Inflammatory macrophage (primary cell): ENCODE measurements at regions not wholly inside any gene's neighbourhood (a gene's known extent, or its start where the extent isn't known, plus 50 kb on each side); places are given as distances from the start of the nearest gene placed in this dataset.
A peak's percentile ranks its signal among the peaks of the same experiment; 100 is the strongest.
"Not testable (repeated sequence)": the region's sequence is repeated elsewhere in the genome, so short reads cannot be mapped to it uniquely, and the experiment has no call there.

Experiments
- DNase-seq, 2 donors: peaks; one replicate each; pipeline ENCODE4 v3.0.0-alpha.2; 2020 to 2022

- no peak for DNase-seq
Observed at GRCh38 chr10:30170146-30170545, 110.8 kb upstream of the JCAD start.

GRCh38 chr10:30169342-30169741, 110.0 kb upstream of the JCAD start:
- no peak for DNase-seq

GRCh38 chr10:30166929-30167328, 107.5 kb upstream of the JCAD start:
- DNase-seq = no peak

DNA sequence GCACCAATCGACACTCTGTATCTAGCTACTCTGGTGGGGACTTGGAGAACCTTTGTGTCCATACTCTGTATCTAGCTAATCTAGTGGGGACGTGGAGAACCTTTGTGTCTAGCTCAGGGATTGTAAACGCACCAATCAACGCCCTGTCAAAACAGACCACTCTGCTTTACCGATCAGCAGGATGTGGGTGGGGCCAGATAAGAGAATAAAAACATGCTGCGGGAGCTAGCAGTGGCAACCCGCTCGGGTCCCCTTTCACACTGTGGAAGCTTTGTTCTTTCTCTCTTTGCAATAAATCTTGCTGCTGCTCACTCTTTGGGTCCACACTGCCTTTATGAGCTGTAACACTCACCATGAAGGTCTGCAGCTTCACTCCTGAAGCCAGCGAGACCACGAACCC, 104.0 kb upstream of the JCAD start:
- not testable (repeated sequence) for DNase-seq

DNA sequence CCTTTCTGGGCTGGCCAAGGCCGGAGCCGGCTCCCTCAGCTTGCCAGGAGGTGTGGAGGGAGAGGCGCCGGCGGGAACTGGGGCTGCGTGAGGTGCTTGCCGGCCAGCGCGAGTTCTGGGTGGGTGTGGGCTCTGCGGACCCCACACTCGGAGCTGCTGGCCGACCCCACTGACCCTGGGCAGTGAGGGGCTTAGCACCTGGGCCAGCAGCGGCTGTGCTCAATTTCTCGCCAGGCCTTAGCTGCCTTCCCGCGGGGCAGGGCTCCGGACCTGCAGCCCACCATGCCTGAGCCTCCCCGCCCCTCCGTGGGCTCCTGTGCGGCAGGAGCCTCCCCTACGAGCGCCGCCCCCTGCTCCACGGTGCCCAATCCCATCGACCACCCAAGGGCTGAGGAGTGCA, 103.4 kb upstream of the JCAD start:
- DNase-seq = not testable (repeated sequence)

DNA sequence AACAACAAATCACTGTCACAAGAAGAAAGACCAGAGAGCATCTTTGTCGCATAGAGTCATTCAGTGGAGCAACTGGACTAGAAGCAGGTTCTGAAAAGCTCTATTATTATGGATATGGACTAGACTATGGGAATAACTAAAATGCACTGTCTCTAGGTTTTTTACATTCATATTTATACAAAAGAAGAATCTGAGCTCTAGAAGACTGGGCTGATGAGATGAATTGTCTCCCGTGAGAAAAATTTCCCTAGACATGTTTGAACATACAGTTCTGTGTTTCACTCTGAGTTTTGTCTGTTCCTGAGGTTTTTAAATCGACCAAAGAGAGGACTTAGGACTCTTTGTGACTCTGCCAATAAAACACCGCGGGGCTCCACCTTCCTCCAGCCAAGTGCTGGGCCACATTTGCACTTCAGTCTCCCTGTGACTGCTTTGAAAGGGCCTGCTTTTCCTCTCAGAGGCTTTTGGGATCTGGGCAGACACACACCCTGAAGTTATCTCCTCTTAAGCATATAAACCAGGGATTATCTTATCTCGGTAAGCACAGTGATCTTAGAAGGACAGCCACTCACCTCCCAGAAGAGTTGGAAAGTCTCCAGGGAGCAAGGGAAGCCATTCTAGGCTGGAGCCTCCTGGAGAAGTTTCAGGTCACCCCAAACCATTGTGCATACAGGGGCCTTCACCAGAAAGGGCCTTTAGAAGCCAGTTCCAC, 101.0 kb upstream of the JCAD start:
- no peak for DNase-seq

GRCh38 chr10:30159614-30160013, 100.2 kb upstream of the JCAD start:
- DNase-seq = not testable (repeated sequence)

- no peak for DNase-seq
Observed at GRCh38 chr10:30158325-30158960, 99.1 kb upstream of the JCAD start.

- DNase-seq = no peak
Observed at GRCh38 chr10:30155401-30155800, 96.0 kb upstream of the JCAD start.

DNA sequence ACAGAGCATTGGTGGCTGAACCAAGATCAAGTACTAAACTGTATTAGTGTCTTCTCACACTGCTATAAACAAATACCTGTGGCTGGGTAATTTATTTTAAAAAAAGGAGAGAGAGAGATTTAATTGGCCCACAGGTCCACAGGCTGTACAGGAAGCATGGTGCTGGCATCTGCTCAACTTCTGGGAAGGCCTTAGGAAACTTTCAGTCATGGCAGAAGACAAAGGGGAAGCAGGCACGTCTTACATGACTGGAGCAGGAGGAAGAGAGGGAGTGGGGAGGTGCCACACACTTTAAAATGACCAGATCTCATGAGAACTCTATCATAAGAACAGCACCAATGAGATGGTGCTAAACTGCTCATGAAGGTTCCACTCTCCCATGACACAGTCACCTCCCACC, 95.2 kb upstream of the JCAD start:
- DNase-seq = no peak

GRCh38 chr10:30154126-30154525, 94.7 kb upstream of the JCAD start:
- no peak for DNase-seq

GRCh38 chr10:30151581-30152389, 92.4 kb upstream of the JCAD start:
- DNase-seq = peak; percentile 7 to 12

GRCh38 chr10:30141423-30141822, 82.0 kb upstream of the JCAD start:
- no peak for DNase-seq

DNA sequence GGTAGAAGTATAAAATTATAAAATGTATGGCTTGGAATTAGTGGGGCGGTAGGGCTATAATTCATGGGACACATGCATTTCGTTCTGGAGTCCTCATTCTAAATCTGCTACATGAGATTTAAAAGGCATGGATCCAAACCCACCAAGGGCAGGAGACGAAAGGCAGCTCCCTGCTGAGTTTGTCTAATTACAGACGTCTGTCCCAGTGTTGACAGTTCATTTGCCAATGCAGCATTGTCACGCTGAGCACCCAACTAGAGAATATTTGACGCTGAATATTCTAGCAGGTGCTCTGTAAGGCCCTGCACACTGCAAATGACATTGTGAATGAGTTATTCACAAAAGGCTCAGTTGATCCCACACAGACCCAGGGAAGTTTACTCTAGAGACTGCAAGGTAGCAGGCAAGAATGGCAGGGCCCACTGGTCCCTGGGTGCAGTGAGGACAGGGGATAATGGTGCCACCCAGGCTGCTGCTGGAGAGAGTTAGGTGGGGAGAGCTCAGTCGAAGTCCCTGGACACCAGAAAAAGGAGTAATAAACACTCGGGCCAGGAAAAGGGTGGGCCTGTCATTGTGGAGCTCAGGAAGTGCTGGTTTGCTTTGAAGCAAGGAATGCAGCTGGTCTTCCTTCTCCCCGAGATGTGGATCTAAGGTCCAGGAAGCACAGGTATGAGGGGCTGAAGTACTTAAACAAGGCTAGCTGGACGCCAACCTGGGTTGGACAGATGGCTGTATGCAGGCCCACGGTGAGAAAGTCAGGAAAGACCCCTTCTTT, 75.0 kb upstream of the JCAD start:
- no peak for DNase-seq

DNA sequence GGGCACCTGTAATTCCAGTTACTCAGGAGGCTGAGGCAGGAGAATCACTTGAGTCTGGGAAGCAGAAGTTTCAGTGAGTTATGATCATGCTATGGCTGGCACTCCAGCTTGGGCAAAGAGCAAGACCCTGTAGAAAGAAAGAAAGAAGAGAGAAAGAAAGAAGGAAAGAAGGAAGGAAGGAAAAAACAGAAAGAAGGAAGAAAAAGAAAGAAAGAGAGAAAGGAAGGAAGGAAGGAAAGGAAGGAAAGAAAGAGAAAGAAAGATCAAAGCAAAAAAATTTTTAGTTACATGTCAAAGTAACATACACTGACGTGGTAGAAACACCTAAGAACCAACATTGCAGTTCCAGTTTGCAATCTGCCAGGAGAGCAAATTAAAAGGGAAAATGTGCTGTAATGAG, 73.8 kb upstream of the JCAD start:
- DNase-seq = no peak

DNA sequence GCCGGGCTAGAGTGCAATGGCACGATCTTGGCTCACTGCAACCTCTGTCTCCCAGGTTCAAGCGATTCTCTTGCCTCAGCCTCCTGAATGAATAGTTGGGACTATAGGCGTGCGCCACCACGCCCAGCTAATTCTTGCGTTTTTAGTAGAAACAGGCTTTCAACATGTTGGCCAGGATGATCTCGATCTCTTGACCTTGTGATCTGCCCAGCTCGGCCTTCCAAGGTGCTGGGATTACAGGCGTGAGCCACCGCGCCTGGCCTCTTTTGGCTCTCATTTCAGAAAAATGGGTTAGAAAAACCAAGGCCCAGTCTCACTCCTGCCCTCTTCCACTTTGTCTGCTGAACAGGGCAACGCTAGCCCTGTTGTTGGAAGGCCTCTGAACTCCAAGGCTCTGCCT, 72.0 kb upstream of the JCAD start:
- DNase-seq = not testable (repeated sequence)

DNA sequence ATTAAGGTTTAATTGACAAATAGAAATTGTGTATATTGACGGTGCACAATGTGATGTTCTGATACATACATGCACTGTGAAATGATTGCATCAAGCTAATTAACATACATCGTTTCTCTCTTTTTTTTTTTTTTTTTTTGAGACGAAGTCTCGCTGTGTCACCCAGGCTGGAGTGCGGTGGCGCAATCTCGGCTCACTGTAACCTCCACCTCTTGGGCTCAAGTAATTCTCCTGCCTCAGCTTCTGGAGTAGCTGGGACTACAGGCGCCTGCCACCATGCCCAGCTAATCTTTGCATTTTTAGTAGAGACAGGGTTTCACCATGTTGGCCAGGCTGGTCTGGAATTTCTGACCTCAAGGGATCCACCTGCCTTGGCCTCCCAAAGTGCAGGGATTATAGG, 69.9 kb upstream of the JCAD start:
- DNase-seq = not testable (repeated sequence)

- DNase-seq = no peak
Observed at GRCh38 chr10:30127120-30127541, 67.7 kb upstream of the JCAD start.

DNA sequence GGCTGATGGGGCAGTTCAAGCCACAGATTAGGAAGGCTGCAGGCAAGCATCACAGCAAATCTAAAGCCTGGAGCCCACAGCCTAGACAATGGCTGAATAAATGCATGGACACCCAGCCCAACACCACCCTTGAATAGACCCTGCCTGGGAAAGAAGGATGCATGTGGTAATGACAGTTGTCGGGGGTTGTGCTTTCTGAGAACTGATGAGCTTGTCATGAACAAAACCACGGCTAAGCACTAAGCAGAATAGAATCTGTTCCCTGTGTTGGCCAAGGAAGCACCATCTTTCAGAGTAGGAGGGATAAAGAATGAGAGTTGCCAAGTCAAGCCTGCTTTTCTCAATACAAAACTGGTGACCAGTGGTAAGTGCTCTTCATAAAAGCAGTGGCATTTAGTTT, 66.1 kb upstream of the JCAD start:
- DNase-seq = no peak

DNA sequence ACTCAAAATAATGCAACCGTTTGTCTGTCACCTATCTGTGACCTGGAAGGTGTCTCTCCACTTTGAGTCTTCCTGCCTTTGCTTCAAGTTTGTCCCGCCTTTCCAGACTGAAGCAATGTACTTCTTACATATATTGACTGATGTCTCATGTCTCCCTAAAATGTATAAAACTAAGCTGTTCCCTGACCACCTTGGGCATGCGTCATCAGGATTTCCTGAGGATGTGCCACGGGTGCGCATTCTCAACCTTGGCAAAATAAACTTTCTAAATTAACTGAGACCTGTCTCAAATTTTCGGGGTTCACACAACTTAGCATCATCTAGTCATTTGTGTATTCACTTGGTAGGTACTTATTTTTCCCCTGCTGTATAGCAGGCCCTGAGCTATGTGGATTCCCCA, 65.3 kb upstream of the JCAD start:
- DNase-seq = no peak

DNA sequence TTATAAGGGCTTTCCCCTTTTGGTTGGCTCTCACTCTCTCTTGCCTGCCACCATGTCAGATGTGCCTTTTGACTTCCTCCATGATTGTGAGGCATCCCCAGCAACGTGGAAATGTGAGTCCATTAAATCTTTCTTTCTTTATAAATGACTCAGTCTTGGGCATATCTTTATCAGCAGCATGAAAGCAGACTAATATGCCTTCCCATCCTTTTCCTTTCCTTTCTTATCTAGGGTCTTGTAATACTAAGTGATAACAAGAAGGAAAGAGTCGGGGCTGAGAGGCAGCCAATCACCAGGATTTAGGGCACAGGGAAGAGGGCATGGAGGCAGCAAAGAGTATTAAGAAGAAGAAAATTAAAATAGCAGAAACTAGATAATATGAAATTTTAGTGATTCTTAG, 62.0 kb upstream of the JCAD start:
- no peak for DNase-seq

DNA sequence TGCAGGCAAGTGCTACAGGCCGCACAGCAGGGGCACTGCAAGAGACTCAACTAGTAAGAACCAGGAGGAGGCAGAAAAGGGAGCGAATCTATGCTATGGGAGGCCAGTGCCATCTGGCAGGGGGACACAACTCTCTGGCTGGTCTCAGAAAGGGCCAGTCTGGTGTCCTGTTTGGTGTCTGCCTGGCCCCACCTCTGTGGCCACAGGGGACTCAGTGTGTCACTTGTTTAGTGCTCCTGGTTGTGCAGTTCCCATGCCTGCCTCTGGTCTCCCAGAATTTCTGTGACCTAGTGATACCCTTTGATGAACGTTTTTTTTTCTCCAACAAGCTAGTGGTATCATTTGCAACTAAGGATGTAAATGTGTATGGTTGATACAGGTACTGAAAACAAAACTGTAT, 59.2 kb upstream of the JCAD start:
- DNase-seq = no peak
